Fibroblast of upper back skin (primary cell): ENCODE measurements at regions not wholly inside any gene's neighbourhood (a gene's known extent, or its start where the extent isn't known, plus 50 kb on each side); places are given as distances from the start of the nearest gene placed in this dataset.

Experiments
- DNase-seq: peaks from one replicate; pipeline ENCODE4 v3.0.0-alpha.2; 2013

- no peak for DNase-seq
Measured at GRCh38 chr16:5615868-5616642, 518.5 kb upstream of the EEF2KMT start.

GRCh38 chr16:5607169-5607568, 509.6 kb upstream of the EEF2KMT start:
- no peak for DNase-seq

DNA sequence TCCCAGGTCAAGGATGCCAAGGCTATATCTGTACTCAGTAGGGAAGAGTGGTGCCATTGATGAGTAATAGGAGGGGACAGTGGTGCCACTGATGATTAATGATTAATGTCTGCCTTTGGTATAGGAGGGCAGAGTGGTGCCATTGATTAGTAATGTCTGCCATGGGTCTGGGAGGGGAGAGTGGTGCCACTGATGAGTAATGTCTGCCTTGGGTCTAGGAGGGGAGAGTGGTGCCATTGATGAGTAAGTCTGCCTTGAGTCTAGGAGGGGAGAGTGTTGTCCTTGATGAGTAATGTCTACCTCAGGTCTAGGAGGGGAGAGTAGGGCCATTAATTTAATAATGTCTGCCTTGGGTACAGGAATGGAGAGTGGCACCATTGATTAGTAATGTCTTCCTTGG, 507.8 kb upstream of the EEF2KMT start:
- DNase-seq: no peak

DNA sequence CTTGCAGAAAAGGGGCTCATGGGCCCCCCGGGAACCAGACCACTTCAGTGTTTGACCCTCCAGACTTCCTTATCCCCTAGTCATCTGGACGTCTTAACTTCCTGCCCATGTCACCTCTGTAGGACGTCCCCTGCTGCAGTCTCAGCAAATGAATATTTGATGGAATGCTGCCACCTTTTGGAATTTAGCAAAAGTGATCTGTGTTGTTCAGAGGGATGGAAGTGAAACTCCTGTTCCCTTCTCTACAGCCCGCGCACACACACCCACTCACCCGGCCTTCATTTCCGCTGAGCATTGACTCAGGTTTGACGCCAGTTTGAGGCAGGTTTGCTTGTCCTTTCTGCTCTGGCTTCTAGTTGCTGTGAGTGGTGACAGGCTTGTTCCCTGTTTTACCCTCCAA, 507.2 kb upstream of the EEF2KMT start:
- DNase-seq: no peak

- no peak for DNase-seq
Measured at GRCh38 chr16:5603836-5604235, 506.2 kb upstream of the EEF2KMT start.

DNA sequence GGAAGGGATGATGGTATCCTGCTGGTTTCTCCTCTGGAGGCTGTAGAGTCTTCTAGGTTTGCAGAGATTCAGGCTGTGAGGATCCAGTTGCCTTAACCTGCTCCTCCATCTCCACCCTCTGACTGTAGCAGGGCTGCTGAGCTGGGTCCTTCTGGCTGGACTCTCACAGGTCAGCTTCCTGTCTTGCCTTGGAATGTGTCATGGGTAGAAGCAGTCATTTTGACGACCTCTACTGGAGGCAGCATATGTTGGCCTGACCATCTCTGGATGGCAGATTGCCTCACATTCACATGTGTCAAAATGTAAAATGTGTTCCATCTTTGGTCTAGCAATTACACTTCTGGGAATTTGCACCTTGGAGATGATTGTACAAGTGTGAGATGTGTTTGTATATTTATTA, 504.4 kb upstream of the EEF2KMT start:
- no peak for DNase-seq

DNA sequence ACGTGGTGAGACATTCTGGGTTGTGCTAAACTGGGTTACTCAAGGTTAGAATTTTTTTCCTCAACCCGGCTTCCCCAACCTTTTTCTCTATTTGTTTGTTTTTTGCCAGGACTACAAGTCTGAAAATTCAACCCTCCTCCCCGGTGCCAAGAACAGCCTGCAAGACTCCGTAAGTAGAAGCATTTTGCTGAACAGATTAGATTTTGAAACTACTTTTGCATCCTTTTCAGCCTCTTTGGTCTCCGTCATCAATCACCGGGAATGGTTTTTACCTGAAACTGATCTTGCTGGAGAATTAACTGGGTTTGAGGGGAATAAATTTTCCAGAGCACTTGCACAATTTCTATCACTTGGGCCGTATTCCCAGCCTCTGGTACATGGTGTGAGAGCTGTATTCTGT, 501.2 kb upstream of the EEF2KMT start:
- no peak for DNase-seq

DNA sequence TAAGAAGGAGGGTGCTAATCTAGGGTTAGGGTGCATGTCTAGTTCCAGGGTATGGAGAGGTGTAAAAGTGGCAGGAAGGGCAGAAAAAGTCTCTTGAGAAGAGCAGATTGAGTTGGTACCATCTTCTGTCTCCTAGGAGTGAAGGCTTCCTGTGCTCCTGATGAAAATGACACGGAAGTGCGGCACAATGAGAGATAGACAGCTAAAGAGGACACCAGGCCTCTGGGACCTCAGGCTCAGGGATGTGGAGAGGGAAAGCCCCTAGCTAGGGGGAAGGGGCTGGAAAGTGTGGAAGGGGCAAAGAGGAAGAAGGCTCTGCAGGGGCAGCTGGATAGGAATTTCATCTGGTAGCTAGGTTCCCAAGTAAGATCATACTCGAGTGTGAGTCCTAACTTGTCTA, 498.3 kb upstream of the EEF2KMT start:
- DNase-seq: no peak

DNA sequence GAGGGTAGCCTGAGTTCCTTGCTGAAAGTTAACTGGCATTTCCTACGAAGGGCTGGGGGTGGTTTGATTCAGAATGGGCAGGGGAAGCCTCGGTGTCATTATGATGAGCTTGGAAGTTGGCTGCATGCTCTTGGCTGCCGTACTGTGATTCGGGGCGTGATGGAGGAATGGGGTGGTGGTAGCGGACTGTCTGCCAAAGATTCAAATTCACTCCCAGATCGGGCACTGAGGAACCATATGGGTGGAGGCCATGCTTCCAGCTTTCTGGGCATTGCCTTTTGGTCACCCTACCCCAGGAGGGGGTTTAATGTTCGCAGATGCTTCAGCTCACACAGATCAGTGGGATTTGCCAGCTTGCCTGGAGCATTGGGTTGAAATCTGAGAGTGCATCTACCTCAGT, 492.8 kb upstream of the EEF2KMT start:
- no peak for DNase-seq

GRCh38 chr16:5589812-5590373, 492.3 kb upstream of the EEF2KMT start:
- no peak for DNase-seq

GRCh38 chr16:5584109-5584508, 486.5 kb upstream of the EEF2KMT start:
- no peak for DNase-seq

GRCh38 chr16:5582529-5582928, 484.9 kb upstream of the EEF2KMT start:
- DNase-seq: no peak

DNA sequence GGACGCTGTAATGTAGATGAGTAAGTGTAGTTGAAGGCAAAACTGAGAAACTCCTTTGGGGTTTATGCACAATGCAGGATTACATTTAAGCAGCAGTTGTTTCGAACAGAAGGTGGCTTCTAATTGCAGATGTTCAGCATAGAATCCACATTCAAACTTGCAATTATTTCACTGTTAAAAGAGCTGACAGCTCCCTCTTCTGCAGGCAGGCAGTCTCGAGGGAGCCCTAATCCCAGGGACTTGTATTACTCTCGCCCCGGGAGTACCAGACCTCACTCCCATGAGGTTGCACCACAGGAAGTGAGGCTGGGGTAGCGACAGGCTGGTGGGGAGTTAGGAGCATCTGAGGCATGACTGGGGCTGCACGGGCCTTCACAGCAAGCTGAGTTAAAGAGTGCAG, 484.3 kb upstream of the EEF2KMT start:
- no peak for DNase-seq

DNA sequence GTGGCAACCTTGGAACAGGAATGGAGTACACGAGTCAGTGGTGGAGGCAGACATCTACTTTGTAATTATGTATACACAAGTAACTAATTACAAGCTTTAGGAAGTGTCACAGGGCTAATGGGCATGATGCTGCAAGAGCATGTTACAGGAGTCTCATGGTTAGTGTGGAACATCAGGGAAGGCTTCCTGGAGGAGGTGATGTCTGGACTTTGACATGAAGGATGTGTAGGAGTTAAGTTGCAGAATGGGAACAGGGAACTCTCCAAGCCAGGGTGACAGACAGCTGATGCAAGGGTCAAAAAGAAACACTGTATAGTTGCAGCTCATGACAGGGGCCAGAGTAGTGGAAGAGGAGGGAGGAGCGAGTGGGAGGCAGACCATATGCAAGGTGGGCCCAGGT, 483.8 kb upstream of the EEF2KMT start:
- DNase-seq: no peak

DNA sequence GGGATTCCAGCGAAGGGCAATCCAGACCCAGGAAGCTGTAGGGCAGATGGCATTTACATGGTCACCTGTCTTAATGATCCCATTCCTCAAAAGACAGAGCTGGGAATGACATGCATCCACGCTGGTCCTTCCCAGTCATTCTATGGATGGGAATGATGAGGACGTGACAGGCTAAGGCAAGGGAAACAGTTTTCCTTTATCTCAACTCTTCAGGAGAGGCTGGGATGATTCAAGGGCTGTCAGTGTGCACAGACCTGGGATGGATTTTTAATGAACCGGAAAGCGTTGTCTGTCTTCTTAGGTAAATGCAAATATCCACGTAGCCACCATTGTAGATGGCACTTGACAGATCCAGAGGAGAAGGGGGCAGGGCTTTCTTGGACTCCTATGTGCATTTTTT, 483.2 kb upstream of the EEF2KMT start:
- no peak for DNase-seq

DNA sequence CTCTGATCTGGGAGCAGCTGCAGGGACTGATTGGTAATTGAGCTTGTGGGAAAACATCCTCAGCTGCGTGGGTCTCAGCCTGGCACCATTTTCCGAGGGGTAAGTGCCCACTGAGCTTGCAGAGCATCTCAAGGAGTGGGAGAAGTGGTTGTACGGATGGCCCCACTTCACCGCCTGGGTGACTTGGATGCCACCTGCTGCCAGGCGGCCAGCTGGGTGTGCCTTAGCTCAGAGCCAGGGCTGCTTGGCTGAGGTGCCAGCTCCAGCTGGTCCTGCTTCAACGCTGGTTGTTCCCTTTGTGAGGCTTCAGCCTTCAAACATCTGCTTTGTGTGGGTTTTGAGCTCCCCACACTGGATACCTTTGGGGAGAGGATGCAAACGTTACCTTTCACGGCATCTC, 482.7 kb upstream of the EEF2KMT start:
- no peak for DNase-seq

DNA sequence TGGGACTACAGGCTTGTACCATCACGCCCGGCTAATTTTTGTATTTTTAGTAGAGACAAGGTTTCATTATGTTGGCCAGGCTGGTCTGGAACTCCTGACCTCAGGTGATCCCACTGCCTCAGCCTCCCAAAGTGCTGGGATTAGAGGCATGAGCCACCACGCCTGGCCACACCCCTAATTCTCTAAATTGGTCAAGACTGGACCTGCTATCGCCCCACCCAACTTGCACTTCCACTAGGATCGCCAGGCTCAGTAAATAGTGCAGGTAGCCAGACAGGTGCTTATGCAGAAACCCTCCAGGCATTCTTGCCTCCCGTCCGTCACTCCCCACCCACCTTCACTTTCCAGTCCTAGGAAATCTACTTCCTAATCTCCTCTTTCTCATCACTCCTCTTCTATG, 481.4 kb upstream of the EEF2KMT start:
- DNase-seq: no peak

- no peak for DNase-seq
Measured at GRCh38 chr16:5577463-5577862, 479.9 kb upstream of the EEF2KMT start.

DNA sequence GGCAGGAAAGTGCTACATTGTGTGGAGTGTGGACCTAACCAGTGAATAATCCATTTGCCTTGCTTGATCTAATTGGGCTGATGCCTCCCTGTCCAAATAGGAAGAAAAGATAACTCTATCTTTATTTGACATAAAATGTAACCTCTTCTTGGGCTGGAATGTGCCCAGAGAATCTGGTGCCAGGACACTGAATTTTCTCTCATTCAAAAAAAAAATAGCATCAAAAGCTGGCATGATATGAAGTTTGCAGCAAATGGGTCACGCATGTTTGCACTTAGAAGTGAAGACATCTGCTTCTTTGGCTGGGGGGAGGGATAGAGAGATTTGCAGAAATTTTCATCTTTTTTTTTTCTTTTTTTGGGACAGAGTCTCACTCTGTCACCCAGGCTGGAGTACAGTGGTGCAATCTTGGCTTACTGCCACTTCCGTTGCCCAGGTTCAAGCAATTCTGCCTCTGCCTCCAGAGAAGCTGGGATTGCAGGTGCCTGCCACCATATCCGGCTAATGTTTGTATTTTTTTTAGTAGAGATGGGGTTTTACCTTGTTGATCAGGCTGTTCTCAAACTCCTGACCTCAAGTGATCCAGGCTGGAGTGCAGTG, 478.2 kb upstream of the EEF2KMT start:
- DNase-seq: no peak

DNA sequence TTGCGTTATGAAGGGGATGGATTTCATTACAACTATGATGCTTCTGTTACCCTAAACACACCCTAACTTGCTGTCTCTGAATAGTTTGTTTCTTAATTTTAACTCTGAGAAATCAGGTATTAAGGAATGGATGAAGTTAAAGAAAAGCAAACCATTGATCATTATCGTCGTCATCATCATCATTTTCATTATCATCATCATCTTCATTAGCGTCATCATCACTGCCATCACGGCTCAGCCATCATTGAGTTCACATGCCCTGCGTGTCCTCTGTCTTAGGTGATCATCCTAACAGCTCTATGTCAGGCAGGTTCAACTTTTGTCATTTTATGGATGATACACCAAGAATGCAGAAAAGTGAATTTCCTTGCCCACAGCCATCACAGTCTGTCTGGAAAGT, 477.5 kb upstream of the EEF2KMT start:
- no peak for DNase-seq

GRCh38 chr16:5572056-5572455, 474.5 kb upstream of the EEF2KMT start:
- DNase-seq: no peak

DNA sequence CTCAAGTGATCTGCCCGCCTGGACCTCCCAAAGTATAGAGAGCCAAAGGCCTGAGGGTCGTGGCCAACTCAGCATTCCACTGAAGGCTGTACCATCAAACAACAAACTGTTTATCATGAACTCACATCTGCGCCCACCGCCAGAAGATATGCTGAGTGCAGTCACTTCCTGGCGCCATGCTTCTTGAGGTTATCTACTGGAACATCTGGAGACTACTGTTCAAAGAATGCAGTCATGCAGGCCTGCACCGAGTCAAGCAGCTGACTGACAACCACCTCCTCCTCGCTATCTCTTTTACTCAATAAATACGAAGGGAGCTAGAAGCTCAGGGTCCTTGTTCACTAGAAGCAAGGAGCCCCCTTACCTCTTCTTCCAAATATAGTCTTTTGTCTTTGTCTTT, 473.9 kb upstream of the EEF2KMT start:
- no peak for DNase-seq

DNA sequence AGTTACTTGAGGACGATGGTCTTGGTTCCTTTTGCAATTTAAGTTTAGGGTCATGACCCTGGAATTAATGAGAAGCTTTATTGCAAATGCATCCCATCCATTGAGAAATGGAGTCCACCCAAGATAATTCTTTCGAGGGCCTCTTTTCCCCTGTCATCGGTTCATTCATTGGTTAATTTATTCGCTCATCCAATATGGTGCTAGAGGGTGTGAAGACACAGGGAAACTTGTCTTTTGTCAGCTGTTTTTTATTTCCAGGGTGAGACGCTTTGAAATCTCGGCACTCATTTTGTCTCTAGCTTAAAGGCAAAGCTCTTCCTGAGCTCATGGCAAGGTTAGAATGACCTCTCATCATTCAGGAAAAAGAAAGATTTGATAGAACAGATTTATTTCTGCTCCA, 464.2 kb upstream of the EEF2KMT start:
- no peak for DNase-seq

GRCh38 chr16:5560084-5560483, 462.5 kb upstream of the EEF2KMT start:
- DNase-seq: no peak

GRCh38 chr16:5557966-5558365, 460.4 kb upstream of the EEF2KMT start:
- DNase-seq: no peak
